Vagina (tissue), 2 donors: ENCODE measurements at regions not wholly inside any gene's neighbourhood (a gene's known extent, or its start where the extent isn't known, plus 50 kb on each side); places are given as distances from the start of the nearest gene placed in this dataset.

ENCODE experiments used
- CTCF ChIP-seq, 3 experiments: fragments of 450-650 bp in 2 of 3; fragments of 200-600 bp in 1 of 3; sonication (generic) in 1 of 3; IDR thresholded peaks; one replicate each; pipeline ENCODE4 v1.5.1; 2017 to 2019; ENCODE audit warnings: antibody characterized with exemption in 3 of 3, mild to moderate bottlenecking in 2 of 3, moderate library complexity in 2 of 3
- POLR2A ChIP-seq, 2 donors: fragments of 450-650 bp; IDR thresholded peaks; one replicate each; pipeline ENCODE4 v1.6.1; 2017; ENCODE audit warnings: antibody characterized with exemption in 2 of 2, mild to moderate bottlenecking in 2 of 2, moderate library complexity in 2 of 2
- POLR2AphosphoS5 ChIP-seq, 2 donors: sonication (generic); formaldehyde crosslinking; IDR thresholded peaks; one replicate each; pipeline ENCODE4 v1.9.0; 2017; ENCODE audit warnings: antibody characterized with exemption in 2 of 2, mild to moderate bottlenecking in 2 of 2, low read depth in 1 of 2; ENCODE audit not compliant: insufficient read depth in 1 of 2

GRCh38 chr1:192880231-192880630, 71.4 kb downstream of the RGS2 start:
- no peak for TF ChIP-seq POLR2A (IDR thresholded peaks at IDR 0.05)
- TF ChIP-seq CTCF (IDR thresholded peaks at IDR 0.05) = no peak
- no peak for TF ChIP-seq POLR2AphosphoS5 (IDR thresholded peaks at IDR 0.05; ENCODE audit: insufficient read depth in 1 of 2, low read depth in 1 of 2)
